ENCODE measurements at regions not wholly inside any gene's neighbourhood (a gene's known extent, or its start where the extent isn't known, plus 50 kb on each side); places are given as distances from the start of the nearest gene placed in this dataset.

DNA sequence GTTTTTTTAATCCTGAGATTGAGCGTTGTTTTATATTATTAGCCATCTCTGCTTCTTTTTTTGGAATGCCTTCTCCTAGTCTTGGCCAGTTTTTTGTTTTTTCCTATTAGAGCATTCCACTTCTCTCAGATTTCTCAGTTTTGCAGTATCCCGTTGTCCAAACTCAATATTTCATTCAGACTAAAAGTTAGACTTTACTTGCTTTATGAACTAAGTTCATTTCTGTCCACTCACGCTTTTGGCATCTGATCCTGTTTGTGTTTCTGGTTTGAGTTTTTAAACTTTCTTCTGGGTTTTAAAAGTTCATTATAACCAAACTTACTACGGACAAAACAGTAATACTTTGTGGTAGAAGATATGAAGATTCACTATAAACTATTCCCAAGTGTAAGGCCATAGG, 288.3 kb upstream of the MPDZ start:
- TF ChIP-seq POLR2AphosphoS5 (IDR thresholded peaks at IDR 0.05) = no peak
- TF ChIP-seq, protein P1, sequence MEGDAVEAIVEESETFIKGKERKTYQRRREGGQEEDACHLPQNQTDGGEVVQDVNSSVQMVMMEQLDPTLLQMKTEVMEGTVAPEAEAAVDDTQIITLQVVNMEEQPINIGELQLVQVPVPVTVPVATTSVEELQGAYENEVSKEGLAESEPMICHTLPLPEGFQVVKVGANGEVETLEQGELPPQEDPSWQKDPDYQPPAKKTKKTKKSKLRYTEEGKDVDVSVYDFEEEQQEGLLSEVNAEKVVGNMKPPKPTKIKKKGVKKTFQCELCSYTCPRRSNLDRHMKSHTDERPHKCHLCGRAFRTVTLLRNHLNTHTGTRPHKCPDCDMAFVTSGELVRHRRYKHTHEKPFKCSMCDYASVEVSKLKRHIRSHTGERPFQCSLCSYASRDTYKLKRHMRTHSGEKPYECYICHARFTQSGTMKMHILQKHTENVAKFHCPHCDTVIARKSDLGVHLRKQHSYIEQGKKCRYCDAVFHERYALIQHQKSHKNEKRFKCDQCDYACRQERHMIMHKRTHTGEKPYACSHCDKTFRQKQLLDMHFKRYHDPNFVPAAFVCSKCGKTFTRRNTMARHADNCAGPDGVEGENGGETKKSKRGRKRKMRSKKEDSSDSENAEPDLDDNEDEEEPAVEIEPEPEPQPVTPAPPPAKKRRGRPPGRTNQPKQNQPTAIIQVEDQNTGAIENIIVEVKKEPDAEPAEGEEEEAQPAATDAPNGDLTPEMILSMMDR (IDR thresholded peaks at IDR 0.05) = no peak

Measured in esophagus muscularis mucosa (tissue), 3 donors.